ENCODE measurements at regions not wholly inside any gene's neighbourhood (a gene's known extent, or its start where the extent isn't known, plus 50 kb on each side); places are given as distances from the start of the nearest gene placed in this dataset.

DNA sequence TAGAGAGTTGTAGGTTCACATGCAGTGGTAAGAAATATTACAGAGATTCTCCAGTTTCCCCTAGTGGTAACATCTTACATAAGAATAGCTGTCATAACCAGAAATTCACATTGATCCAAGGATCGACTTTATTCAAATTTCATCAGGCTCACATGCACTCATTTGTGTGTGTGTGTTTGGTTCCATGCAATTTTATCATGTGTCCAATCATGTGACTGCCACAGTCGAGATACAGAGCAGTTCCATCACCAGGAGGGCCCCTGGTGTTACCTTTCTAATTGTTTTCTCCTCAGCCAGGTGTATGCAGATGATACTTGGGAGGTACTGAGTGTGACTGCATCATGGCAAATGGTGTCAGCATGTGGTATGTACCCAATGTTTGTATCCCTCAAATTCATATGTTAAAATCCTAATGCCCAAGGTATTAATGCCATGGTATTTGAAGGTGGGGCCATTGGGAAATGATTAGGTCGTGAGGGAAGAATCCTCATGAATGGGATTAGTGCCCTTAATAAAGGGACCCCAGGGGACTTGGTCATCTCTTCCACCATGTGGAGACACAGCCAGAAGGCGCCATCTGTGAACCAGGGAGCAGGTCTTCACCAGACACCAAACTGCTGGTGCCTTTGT is 126.3 kb downstream of the CXCL12 start:
- TF ChIP-seq ZFP36 (IDR thresholded peaks at IDR 0.05; ENCODE audit: borderline replicate concordance, partially characterized antibody), result no peak
- TF ChIP-seq KDM5A (IDR thresholded peaks at IDR 0.05), result no peak
- TF ChIP-seq, protein P1, sequence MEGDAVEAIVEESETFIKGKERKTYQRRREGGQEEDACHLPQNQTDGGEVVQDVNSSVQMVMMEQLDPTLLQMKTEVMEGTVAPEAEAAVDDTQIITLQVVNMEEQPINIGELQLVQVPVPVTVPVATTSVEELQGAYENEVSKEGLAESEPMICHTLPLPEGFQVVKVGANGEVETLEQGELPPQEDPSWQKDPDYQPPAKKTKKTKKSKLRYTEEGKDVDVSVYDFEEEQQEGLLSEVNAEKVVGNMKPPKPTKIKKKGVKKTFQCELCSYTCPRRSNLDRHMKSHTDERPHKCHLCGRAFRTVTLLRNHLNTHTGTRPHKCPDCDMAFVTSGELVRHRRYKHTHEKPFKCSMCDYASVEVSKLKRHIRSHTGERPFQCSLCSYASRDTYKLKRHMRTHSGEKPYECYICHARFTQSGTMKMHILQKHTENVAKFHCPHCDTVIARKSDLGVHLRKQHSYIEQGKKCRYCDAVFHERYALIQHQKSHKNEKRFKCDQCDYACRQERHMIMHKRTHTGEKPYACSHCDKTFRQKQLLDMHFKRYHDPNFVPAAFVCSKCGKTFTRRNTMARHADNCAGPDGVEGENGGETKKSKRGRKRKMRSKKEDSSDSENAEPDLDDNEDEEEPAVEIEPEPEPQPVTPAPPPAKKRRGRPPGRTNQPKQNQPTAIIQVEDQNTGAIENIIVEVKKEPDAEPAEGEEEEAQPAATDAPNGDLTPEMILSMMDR (IDR thresholded peaks at IDR 0.05), result no peak
- TF ChIP-seq CHD2 (IDR thresholded peaks at IDR 0.05; ENCODE audit: low read length, partially characterized antibody), result no peak
- TF ChIP-seq SMC3 (IDR thresholded peaks at IDR 0.05), result no peak
- no peak for TF ChIP-seq CBX8 (IDR thresholded peaks at IDR 0.05)
- no peak for TF ChIP-seq JUNB (IDR thresholded peaks at IDR 0.05)
- TF ChIP-seq JUN (IDR thresholded peaks at IDR 0.05), result no peak
- TF ChIP-seq, protein P2, sequence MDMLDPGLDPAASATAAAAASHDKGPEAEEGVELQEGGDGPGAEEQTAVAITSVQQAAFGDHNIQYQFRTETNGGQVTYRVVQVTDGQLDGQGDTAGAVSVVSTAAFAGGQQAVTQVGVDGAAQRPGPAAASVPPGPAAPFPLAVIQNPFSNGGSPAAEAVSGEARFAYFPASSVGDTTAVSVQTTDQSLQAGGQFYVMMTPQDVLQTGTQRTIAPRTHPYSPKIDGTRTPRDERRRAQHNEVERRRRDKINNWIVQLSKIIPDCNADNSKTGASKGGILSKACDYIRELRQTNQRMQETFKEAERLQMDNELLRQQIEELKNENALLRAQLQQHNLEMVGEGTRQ (IDR thresholded peaks at IDR 0.05), result no peak
- TF ChIP-seq HDAC2 (IDR thresholded peaks at IDR 0.05), result no peak
